ENCODE measurements at regions not wholly inside any gene's neighbourhood (a gene's known extent, or its start where the extent isn't known, plus 50 kb on each side); places are given as distances from the start of the nearest gene placed in this dataset.
"Not testable (repeated sequence)": the region's sequence is repeated elsewhere in the genome, so short reads cannot be mapped to it uniquely, and the experiment has no call there.

DNA sequence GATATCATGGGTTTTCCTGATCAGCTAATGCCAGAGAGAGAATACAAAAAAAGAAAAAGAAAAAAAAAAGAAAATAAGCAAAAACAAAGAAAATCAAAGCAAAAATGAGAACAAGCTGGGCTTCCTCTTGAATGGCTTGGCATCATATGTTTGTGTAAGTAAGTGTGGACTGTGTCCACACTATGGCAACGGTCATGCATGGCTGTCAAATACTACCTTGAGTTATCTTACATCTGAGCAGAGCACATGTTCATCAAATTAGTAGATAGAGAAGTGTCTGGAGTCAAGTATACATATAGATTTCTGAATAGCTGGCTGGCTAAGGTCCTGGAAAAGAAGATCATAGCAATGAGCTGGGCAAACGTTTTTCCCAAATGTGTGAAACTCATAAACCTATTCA lies 470.2 kb downstream of the RPIA start:
- not testable (repeated sequence) for H3K4me3 Mint-ChIP-seq; H3K4me1 Mint-ChIP-seq (ENCODE audit: low read depth); H3K9me3 Mint-ChIP-seq; H3K36me3 Mint-ChIP-seq (ENCODE audit: low read depth); DNase-seq (ENCODE audit: low spot score); H3K27me3 Mint-ChIP-seq (ENCODE audit: low read depth); H3K27ac Mint-ChIP-seq

DNA sequence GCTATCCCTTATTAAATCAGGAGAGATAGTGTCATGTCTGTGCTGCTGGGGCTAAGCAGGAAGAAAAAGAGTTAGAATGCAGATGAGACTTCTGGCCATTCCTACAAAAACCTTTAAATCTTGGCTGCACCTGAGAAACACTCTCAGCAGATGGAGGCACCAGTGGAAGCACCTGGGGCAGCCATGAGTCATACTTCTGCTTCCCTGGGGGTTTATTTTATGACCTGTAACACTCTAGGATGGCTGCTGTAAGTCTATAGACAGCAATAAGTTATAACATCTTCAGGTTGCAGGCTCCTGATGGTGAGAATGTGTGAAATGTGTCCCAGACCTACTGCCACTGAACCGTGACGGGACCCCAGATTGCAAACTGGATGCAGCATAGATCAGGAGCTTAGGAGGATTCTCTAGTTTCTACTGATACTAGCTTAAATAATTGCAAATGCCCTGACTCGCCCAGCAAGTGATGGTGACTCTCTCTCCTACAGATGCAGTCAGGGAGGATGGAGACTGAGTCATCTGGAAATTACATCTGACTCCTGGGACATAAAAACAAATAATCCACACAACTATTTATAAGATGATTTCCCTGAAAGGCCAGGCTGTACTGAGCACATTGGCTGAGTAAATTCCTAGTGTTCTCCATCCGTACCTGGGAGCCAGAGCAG lies 479.2 kb downstream of the RPIA start:
- not testable (repeated sequence) for H3K4me1 Mint-ChIP-seq (ENCODE audit: low read depth); H3K27ac Mint-ChIP-seq; H3K9me3 Mint-ChIP-seq; H3K27me3 Mint-ChIP-seq (ENCODE audit: low read depth); H3K36me3 Mint-ChIP-seq (ENCODE audit: low read depth); DNase-seq (ENCODE audit: low spot score); H3K4me3 Mint-ChIP-seq

DNA sequence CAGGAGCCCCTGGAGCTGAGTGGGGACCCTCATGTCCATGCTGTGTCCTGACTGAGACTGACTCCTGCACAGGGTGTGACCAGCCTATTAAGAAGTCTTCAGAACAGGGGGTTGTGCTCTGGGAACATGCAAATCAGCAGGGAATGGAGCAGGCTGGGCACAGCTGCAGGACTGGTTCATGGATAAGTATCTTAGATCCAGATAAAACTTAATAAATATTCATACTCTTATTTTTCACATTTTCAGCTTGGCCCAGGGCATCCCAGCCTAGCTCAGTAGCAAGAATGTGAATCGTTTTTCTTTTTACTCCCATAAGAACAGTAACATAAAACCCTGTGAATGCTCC lies 479.7 kb downstream of the RPIA start:
- H3K36me3 Mint-ChIP-seq (ENCODE audit: low read depth); H3K9me3 Mint-ChIP-seq; H3K4me3 Mint-ChIP-seq; H3K27me3 Mint-ChIP-seq (ENCODE audit: low read depth); H3K4me1 Mint-ChIP-seq (ENCODE audit: low read depth); H3K27ac Mint-ChIP-seq; DNase-seq (ENCODE audit: low spot score): not testable (repeated sequence)

DNA sequence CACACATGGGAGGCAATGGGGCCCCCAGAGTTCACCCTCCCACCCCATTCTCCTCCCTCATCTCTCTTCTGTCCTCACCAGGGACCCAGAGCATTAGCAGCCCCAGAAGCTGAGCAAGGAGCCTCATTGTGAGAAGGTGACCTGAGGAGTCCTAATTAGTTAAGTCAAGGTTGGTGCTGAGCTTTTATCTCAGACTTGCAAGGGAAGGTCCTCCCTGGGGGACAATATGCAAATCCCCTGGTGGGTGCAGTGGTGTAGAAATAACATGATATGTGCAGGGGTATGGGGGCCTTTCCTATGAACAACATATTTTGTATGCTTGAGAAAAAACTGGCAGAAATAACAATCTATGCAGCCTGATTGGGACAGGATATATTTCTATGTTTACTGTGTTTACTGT lies 485.5 kb downstream of the RPIA start:
- not testable (repeated sequence) for H3K4me1 Mint-ChIP-seq (ENCODE audit: low read depth); H3K9me3 Mint-ChIP-seq; H3K27ac Mint-ChIP-seq; H3K4me3 Mint-ChIP-seq; H3K27me3 Mint-ChIP-seq (ENCODE audit: low read depth); DNase-seq (ENCODE audit: low spot score); H3K36me3 Mint-ChIP-seq (ENCODE audit: low read depth)

DNA sequence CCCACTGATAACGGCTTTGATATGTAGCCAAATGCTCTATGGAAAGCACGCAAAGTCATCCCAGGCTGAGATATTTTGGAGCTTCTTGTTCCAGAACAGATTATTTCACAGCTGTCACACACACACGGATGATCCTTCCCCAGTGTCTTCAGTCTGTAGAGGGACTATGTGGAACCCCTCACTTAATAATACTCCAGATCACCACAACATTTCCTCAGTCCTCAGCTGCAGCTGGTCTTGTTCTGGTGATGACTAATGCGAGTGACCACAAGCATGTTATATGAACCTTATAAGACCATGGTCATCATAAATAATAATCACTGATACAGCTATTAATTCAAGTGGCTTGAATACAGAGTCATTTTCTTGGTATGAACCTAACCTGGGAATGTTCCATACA lies 490.7 kb downstream of the RPIA start:
- not testable (repeated sequence) for DNase-seq (ENCODE audit: low spot score); H3K36me3 Mint-ChIP-seq (ENCODE audit: low read depth); H3K27ac Mint-ChIP-seq; H3K4me3 Mint-ChIP-seq; H3K4me1 Mint-ChIP-seq (ENCODE audit: low read depth); H3K27me3 Mint-ChIP-seq (ENCODE audit: low read depth); H3K9me3 Mint-ChIP-seq

DNA sequence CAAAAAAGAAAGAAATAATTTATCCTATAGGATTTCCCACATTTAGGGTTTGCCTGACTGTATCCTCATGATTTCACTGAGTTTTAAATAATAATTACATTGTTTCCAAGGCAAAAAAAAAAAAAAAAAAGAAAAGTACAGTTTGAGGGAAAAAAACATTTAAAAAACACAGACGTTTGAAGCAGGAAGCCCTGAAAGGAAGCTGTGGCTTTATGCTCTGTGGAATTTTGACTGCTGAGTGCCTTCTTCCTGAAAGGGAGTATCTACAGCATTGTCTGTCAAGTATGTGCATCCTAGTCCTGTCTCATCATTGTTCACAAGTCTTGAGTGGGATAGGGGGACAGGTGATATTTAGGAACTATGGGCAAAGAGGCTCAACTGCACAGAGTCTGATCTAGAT lies 493.3 kb downstream of the RPIA start:
- H3K9me3 Mint-ChIP-seq; H3K36me3 Mint-ChIP-seq (ENCODE audit: low read depth); H3K27me3 Mint-ChIP-seq (ENCODE audit: low read depth); H3K4me3 Mint-ChIP-seq; H3K27ac Mint-ChIP-seq; H3K4me1 Mint-ChIP-seq (ENCODE audit: low read depth); DNase-seq (ENCODE audit: low spot score): not testable (repeated sequence)

DNA sequence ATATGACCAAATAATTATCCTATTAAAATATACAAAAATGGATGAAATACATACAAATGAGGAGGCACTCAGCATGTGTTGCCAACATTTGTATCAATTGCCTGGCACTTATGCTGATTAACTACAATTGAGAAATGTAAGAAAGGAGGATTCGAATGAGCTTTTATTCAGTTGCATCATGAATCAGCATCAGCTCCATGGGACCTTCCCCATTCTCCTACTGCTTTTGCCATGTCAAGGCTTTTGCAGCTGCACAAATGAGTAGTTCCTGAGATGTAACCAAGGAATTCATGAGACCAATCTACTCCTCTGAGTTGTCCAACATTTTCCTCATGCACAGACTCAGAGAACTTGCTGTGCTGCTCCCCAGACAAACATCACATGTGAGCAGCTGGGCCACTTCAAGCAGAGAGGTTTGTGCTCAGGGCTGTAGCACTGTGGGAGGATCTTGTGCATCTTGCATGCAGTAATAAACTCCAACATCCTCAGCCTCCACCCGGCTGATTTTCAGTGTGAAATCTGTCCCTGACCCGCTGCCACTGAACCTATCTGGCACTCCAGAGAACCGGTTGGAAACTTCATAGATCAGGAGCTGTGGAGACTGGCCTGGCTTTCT lies 504.3 kb downstream of the RPIA start:
- DNase-seq (ENCODE audit: low spot score); H3K27me3 Mint-ChIP-seq (ENCODE audit: low read depth); H3K27ac Mint-ChIP-seq; H3K9me3 Mint-ChIP-seq; H3K36me3 Mint-ChIP-seq (ENCODE audit: low read depth); H3K4me1 Mint-ChIP-seq (ENCODE audit: low read depth); H3K4me3 Mint-ChIP-seq: not testable (repeated sequence)

DNA sequence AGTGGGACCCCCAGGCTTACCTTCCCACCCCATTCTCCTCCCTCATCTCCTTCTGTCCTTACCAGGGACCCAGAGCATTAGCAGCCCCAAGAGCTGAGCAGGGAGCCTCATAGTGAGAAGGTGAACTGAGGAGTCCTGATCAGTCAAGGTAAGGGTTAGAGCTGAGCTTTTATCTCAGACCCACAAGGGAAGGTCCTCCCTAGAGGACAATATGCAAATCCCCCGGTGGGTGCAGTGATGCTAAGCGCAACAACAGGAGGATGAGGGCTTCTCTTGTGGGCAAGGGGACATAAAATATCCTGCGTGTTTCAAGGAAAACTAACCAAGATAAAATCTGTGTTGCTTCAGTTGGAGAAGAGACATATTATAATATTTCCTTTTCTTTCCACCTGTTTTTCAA lies 505.2 kb downstream of the RPIA start:
- H3K27me3 Mint-ChIP-seq (ENCODE audit: low read depth); H3K36me3 Mint-ChIP-seq (ENCODE audit: low read depth); DNase-seq (ENCODE audit: low spot score); H3K4me1 Mint-ChIP-seq (ENCODE audit: low read depth); H3K9me3 Mint-ChIP-seq; H3K4me3 Mint-ChIP-seq; H3K27ac Mint-ChIP-seq: not testable (repeated sequence)

DNA sequence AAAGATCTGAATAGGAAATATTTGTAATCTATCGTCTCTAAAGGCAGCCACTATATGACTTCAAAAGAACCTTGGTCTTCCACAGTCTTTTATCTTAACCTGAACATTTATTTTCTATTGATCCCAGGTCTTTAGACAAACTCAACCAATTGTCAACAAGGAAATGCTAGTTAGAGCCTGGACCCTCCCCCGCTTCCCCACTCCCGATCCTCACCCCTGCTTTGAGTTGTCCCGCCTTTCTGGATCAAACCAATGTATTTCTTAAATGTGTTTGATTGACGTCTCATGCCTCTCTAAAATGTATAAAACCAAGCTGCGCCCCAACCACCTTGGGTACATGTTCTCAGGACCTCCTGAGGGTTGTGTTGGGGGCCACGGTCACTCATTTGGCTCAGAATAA lies 506.6 kb downstream of the RPIA start:
- not testable (repeated sequence) for H3K4me3 Mint-ChIP-seq

DNA sequence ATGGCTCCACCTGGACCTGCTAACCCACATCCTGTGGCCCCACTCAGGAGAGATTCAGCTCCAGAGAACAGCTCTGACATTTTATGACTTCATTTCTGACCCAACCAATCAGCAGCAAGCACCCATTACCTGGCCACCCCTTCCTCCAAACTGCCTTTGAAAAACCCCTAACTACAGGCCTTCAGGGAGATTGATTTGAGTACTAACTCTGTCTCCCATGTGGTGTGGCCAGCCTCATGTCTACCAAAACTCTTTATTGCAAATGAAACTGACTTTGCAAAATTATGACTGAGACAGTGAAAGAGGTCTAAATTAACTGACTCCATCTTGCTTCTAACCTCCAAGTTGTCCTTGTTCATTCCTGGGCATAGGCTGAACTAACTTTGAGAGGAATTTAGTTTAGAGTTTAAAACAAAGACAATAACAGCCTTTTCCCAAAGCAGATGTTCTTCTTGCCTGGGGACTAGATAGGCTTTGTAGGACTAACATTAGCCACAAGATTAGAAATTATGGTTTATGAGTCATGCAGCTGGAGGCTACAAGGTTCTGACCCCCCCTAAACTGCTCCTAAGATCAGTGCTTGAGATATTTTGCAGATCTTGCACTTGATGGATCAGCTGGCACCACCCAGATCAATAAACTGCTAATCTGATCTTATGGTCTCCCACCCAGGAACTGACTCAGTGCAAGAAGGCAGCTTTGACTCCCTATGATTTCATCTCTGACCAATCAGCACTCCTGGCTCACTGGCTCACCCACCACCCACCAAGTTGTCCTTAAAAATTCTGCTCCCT lies 508.2 kb downstream of the RPIA start:
- Mint-ChIP-seq H3K27ac (peak overlapping the region; percentile 34), H3K4me3 (peak overlapping the region; percentile 2)
- not testable (repeated sequence) for H3K9me3 Mint-ChIP-seq; H3K4me1 Mint-ChIP-seq (ENCODE audit: low read depth); H3K27me3 Mint-ChIP-seq (ENCODE audit: low read depth); H3K36me3 Mint-ChIP-seq (ENCODE audit: low read depth)
- peak; percentile 28 for DNase-seq (ENCODE audit: low spot score)

More for the DNA sequence above, 506.6 kb downstream of the RPIA start:
- H3K4me1 Mint-ChIP-seq (ENCODE audit: low read depth); DNase-seq (ENCODE audit: low spot score); H3K36me3 Mint-ChIP-seq (ENCODE audit: low read depth); H3K9me3 Mint-ChIP-seq; H3K27me3 Mint-ChIP-seq (ENCODE audit: low read depth); H3K27ac Mint-ChIP-seq: not testable (repeated sequence)

DNA sequence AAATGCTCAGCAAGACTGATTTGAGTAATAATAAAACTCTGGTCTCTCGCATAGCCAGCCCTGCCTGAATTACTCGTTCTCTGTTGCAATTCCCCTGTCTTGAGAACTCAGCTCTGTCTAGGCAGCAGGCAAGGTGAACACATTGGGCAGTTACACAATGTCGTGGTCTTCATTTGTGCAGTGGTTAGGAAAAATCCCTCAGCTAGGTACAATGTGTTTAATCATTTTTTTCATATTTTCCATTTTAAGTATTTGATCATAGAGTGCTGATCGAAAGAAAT lies 508.7 kb downstream of the RPIA start:
- not testable (repeated sequence) for H3K4me3 Mint-ChIP-seq; H3K27me3 Mint-ChIP-seq (ENCODE audit: low read depth); H3K9me3 Mint-ChIP-seq; H3K36me3 Mint-ChIP-seq (ENCODE audit: low read depth); H3K4me1 Mint-ChIP-seq (ENCODE audit: low read depth); DNase-seq (ENCODE audit: low spot score)
- peak overlapping the region; percentile 34 for H3K27ac Mint-ChIP-seq

DNA sequence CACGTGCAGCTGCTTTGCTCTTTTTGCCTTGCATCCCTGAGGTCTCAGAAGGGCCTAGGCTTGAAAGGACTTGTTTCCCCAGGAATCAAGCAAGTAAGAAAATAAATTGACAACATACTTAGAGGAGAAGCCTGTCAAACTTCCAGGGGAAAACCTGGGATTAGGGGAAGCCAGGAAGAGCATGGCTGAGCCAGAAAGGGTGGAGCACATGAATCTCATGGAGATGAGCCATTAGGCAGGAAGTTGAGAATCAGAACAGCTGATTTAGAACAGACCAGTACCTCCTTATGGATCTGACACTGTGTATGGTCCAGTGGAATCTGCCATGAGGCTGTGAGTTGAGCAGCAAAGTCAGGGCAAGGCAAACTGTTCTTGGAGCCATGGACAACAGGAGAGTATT lies 511.0 kb downstream of the RPIA start:
- not testable (repeated sequence) for H3K27ac Mint-ChIP-seq; H3K27me3 Mint-ChIP-seq (ENCODE audit: low read depth); H3K9me3 Mint-ChIP-seq; DNase-seq (ENCODE audit: low spot score); H3K4me3 Mint-ChIP-seq; H3K4me1 Mint-ChIP-seq (ENCODE audit: low read depth); H3K36me3 Mint-ChIP-seq (ENCODE audit: low read depth)

DNA sequence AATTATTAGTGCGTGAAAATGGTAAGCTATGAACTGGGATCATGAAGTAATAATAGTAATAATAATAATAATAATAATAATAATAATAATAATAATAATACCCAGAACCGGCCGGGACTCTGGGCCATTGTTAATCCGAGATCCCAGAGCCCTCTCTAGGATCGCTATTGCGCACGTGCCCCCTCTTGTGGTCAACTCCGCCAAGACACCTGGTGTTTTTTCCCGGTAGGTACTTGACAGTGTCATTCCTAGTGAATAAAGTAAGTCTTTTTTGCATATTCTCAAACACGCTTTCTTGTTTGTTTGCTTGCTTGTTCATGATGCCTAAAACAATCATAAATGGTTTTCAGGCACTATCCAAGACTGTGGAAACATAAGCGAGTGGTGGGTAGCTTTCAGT lies 513.7 kb downstream of the RPIA start:
- not testable (repeated sequence) for H3K36me3 Mint-ChIP-seq (ENCODE audit: low read depth); H3K4me1 Mint-ChIP-seq (ENCODE audit: low read depth); DNase-seq (ENCODE audit: low spot score); H3K9me3 Mint-ChIP-seq; H3K4me3 Mint-ChIP-seq; H3K27me3 Mint-ChIP-seq (ENCODE audit: low read depth); H3K27ac Mint-ChIP-seq

DNA sequence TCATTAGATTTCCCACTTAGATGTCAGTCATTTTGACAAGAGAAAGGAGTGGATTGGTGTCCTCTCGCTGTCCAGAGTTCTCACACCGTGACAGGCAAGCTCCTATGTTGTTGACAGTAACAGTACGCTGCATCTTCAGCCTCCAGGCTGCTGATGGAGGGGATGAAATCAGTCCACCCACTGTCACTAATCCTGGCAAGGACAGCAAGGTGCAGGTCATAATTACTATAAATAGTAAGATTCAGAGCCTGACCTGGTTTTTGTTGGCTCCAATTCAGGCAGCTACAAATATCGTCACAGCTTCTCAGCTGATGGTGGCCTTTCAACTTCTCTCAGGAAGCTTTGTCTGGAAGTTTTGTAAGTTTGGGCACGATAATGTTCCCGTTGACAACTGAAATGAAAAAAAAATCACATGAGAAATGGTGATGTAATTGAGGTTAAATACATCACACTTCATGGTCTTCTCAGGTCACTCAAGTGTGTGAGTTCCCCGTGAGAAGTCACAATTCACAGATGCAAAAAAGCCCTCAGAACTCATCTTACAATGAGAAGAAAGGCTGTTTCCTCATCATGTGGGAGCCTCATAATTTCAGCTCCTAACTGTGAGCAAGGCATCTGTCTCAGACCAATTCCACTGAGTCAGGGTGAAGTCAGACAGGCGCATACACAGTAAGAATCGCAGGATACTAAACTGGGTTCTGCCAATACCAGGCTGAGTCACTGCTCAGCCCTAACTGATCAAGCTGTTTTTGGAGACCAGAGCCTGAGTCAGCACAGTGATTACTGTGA lies 516.9 kb downstream of the RPIA start:
- not testable (repeated sequence) for H3K27ac Mint-ChIP-seq

More for the DNA sequence above, 516.9 kb downstream of the RPIA start:
- not testable (repeated sequence) for H3K36me3 Mint-ChIP-seq (ENCODE audit: low read depth); H3K9me3 Mint-ChIP-seq; H3K27me3 Mint-ChIP-seq (ENCODE audit: low read depth); H3K4me3 Mint-ChIP-seq; DNase-seq (ENCODE audit: low spot score); H3K4me1 Mint-ChIP-seq (ENCODE audit: low read depth)

Data from T-helper 2 cell treated with Interferon-gamma antibody and Interleukin-4, amounts not matched to agents 5 μg/mL and 100 μg/mL, for 36 hours (primary cell).